ENCODE measurements at regions not wholly inside any gene's neighbourhood (a gene's known extent, or its start where the extent isn't known, plus 50 kb on each side); places are given as distances from the start of the nearest gene placed in this dataset.
A peak's percentile ranks its signal among the peaks of the same experiment; 100 is the strongest.

DNA sequence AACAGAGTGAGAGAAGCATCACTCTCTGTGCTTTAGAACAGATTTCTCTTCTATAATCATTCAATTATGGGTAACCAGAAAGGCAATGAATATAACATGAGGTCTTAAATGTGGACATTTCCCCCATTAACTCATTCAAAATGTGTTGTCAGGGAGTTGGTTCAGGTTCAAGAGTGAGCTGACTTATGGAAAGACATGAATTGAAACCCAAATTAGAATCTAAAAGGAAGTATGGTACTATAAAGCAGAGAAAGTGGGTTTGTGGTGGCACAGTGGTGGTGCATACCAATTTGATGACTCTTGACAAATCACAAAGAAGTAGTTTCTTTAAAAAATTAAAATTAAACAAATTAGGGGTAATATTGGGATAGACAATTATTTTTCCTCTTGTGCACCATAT, 114.6 kb upstream of the MEOX2 start:
- DNase-seq: no peak

DNA sequence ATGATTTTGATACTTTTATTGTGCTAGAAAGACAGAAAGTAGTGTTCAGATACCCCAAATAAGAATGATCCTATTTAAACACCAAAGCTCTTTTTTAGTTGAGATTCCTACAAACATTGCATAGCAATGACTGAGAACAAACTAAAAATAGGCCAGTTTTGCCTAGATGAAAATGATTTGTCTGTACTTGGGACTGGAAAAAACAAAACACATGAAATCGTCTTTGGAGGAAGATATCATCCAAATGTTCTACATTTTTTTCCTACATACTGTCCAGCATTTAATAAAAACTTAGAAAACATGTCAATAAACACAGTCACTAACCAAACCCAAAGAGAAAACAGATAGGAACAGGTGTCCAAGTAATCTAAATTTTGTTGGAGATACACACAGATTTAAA, 111.6 kb upstream of the MEOX2 start:
- no peak for DNase-seq

DNA sequence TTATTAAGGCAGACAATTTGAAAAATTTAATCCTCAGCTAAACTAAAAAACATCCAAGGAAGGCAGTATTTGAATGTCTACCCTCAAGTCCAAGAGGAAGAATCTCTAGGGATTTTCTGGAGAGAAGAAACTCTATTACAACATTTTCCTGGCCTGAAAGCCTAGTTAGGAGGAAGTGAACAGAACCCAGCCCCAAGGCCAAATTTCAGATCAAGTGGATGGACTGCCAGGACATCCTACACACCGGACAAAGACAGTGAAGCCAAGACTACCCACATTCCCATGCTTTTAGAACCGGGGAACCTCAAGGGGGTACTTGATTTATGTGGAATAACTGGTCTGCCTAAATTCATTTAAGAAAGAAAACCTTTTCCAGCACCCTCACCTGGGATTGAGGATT, 108.9 kb upstream of the MEOX2 start:
- DNase-seq: no peak

DNA sequence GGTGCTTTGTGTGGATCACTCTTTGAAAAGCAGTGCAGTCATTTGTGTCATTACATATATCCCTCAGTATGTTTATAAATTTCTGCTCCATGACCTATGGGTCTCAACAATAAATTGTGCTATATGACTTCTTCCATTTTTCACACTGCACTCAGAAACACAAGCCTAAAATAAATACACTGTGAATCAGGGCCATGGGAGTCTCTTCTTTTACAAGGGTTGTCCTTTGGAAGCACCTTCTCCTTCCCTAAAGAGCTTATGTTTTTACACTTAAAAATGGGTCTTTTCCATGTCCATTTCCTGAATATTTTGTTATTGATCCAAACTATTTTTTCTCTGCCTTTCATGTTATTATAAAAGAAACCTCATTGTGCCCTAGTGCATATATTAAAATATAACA, 108.3 kb upstream of the MEOX2 start:
- DNase-seq: no peak

DNA sequence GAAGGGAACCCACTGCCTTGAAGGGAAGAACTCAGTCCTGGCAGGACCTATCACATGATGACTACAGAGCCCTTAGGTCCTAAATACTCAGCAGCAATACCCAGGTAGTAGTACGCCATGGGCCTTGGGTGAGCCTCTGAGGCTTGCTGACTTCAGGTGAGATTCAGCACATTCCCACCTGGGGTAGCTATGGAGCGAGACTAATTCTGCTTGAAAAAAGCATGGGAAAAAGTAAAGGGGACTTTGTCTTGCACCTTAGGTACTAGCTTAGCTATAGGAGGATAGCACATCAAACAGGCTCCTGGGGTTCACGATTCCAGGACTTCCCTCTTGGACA, 98.2 kb upstream of the MEOX2 start:
- DNase-seq: no peak

DNA sequence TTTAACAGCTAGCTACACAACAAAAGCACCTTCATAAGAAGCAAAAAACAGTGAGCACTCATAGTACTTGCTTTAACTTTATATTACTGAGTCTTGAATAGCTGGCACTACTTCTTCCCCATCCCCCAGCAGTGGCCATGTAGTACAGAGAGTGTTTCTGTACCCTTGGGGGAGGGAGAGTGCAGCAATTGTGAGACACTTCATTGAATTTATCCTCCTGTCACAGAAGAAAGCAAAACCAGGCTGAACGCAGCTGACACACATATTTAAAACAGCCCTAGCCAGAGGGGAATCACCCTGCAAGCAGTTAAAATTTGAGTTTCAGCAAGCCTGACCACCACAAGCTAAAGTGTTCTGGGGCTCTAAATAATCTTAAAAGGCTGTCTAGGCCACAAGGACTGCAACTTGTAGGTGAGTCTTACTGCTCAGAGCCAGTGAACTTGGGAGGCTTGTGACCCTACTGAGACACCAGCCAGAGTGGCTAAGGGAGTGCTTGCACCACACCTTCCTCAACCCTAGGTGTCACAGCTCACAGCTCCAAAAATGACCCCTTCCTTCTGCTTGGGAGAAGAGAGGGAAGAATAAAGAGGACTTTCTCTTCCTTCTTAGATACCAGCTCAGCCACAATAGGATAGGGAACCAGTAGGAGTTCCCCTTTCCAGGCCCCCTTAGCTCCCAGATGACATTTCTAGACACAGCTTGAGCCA, 97.7 kb upstream of the MEOX2 start:
- no peak for DNase-seq

DNA sequence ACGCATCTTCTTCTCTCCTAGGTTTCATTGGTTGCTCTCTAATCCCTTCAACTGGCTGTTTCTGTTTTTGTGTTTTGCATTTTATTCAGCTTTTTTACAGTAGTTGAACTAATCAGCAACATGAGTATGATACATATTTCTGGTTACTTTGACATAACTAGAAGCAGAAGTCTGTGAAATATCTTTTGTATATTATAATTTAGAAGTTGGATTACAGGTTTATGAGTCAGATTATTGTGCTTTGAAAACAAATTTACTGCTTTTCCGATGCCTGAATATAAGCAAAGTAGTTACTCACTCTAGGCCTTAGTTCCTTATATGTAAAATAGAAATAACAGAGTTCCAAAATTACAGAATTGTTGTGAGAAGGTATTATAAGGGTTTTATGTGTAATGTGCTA, 96.2 kb upstream of the MEOX2 start:
- DNase-seq: no peak

DNA sequence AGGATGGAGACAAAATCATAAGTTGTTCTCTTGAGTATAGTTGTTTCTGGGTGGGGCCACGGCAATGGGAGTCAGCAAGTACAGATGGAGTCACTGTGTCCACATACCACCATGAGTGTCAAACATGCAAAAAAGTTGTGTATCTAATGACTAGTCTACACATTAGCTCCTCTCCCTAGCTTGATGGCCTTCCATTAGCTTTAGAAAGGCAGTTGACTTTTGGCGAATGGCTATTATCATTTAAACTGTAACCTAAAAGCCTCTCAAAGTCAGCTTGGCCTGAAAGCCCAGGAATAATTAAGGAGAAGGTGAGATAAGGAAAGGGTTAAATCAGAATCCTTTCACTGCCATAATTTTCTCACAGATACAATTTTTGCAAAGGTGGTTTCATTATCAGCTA, 95.5 kb upstream of the MEOX2 start:
- no peak for DNase-seq

DNA sequence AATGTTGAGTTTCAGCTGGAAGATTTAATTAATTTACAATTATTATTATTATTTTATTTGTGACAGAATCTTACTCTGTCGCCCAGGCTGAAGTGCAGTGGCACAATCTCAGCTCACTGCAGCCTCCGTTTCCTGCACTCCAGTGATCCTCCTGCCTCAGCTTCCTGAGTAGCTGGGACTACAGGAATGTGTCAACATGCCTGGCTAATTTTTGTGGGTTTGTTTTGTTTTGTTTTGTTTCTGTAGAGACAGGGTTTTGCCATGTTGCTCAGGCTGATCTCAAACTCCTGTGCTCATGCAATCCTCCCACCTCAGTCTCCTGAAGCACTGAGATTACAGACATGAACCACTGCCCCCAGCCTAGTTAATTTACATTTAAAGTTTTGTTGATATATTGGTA, 93.8 kb upstream of the MEOX2 start:
- DNase-seq: no peak

DNA sequence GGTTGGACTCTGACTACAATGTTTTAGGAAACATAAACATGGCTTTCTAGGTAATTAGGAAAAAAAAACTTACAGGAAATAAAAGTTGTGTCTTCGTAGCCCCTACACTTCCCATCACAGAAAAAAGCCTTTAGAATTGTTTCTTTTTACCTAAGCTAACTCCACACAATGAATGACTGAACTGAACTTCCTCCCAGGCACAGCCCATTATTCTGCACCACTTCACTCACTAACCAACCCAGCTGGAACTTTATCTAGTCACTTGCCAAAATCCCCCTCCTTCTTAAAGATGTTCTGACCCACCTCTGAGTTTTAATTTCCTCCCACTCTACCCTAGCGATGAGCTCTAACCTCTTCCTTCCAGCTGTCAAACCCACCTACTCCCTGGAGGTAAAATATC, 91.7 kb upstream of the MEOX2 start:
- DNase-seq: no peak

DNA sequence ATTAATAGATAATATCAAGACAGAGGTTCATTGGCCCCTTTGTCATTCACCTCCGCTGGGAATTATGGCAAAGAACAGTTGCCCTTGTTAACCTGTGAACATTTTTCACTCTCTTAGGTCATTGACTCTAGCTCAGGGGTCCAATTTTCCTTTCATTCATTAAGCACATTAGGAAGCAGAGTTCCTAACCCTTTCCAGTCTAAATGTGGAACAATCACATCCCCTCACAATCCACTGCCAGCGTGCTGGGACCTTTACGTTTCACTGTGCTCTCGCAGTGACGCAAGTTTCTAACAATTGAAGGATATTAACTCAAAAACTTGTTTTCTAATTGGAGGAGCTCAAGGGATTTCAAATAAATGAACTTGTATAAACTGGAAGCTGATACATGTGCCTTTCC, 79.3 kb upstream of the MEOX2 start:
- no peak for DNase-seq

DNA sequence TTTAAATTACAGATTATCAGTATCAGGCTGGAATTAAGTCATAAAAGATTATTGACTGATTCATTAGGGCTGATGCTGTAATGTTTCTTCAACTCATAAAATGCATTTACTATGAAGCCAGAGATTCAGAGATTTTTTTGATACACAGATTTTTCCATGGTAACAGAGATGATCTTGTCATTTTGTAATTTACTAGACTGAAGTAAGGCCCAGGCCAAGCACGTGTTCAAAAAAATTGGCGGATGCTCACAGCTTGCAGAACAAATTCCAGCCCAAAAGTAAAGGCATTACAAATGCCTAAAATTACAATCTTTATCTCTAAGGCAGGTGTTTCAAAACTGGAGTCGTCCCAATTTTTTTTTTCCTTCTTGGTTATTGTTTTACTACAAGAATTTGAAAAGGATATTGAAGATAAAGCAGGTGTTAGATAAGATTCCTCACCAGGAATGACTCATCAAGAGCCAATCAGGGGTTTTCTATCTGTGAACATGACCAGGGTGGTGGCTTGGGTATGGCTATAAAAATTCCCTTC, 78.4 kb upstream of the MEOX2 start:
- no peak for DNase-seq

DNA sequence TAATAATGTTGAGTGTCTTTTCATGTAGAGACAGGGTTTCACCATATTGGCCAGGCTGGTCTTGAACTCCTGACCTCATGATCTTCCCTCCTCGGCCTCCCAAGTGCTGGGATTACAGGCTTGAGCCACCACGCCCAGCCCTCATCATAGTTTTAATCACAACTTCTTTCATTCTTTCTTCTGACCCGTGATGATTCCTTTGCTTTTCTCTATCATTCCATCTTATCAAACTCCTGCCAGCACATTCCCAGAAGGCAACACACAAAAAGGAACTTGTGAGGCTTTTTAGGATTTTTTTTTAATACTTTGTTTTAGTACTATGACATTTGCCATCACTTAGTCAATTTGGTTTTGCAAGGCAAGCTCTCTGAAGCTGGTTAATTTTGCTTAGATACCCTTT, 77.5 kb upstream of the MEOX2 start:
- no peak for DNase-seq

DNA sequence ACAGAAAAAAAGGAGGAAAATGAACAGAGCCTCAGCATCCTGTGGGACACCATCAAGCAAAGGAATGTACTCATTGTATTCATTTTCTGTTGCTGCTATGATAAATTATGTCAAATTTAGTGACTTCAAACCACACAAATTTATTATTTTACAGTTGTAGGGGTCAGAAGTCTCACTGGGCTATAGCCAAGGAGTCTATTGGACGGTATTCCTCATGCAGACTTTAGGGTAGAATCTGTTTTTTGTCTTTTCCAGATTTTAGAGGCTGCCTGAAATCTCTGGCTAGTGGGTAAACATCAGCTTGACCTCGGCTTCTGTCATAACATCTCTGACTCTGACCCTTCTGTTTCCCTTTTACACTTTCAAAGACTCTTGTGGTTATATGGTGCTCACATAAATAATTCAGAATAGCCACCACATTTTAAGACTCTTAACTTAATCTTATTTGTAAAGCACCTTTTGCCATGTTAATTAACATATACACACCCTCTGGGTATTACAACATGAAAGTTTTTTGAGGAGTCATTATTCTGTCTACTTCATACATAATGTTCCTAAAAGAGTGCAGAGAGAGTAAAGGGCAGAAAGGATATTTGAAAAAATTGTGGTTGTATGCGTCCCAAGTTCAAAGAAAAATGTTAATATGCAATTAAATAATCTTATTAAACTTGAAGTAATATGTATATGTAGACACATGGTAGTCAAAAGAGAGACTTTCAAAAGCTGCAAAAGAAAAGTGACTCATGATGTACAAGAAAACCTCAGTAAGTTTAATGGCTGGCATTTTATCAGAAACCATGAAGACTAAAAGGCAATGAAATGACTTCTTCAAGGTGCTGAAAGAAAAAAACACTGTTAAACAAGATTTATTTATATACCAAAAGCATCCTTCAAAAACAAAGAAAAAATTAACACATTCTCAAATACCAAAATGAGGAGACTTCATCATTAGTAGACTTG, 70.8 kb upstream of the MEOX2 start:
- no peak for DNase-seq

DNA sequence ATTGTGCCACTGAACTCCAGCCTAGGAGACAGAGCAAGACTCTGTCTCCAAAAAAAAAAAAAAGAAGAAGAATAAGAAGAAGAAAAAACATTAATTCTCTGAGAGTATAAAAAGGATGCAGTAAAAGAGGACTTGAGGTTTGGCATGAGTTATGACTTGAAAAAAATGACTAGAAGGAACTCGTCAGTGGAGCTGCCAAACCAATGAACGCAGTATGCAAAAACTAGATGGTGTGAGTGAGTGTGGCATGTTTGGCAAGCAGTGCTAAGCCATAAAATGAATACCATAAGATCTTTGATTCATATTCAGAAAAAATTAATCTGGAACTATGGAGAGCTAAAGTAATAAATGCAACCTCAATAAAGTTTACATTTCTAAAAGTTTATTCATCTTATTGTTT, 68.6 kb upstream of the MEOX2 start:
- DNase-seq: no peak

DNA sequence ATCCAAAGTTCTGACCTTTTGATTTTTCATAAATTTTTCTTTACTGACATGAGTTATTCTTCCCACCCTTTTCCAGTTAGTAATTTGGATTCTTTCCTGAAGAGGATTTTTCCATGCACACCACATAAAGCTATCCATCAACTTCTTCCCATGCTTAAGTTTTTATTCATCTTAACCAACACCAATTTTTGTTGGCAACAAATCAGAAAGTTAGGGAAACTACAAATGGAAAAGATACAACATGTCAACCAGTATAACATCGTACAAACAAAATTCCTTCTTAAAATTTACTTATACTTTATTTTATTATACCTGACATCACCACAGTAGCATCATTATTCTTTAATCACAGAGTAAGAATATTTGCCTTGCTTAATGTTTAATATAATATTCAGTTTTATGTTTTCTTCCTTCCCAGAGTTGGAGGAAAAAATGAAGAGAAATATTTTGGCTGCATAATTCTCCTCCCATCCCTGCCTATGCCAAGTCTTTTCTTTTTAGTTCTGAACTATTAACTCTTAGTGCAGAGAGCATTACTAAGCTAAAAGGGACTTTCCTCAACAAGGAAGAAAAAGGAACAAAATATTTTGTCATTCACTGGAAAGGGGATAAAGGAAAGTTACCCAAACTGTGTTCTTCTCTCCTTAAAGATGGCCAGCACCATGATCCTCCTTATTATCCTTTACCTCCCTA, 67.5 kb upstream of the MEOX2 start:
- no peak for DNase-seq

DNA sequence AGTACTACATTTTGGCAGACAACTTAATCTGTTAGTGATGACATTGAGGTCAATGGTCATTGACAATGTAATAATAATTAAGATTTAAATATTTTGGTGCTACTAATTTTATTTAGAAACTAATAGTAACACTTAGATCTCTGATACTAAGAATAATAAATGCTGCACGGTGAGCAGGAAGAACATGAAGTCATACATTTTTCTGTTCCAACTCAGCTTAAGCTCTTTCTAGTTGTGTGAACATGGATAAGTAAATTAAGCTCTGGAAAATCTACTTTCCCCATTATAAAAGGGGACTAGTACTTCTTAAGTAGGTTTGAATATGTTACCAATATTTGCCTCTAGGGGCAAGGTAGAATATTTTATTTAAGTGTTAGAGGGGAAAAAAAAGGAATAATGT, 65.9 kb upstream of the MEOX2 start:
- no peak for DNase-seq

DNA sequence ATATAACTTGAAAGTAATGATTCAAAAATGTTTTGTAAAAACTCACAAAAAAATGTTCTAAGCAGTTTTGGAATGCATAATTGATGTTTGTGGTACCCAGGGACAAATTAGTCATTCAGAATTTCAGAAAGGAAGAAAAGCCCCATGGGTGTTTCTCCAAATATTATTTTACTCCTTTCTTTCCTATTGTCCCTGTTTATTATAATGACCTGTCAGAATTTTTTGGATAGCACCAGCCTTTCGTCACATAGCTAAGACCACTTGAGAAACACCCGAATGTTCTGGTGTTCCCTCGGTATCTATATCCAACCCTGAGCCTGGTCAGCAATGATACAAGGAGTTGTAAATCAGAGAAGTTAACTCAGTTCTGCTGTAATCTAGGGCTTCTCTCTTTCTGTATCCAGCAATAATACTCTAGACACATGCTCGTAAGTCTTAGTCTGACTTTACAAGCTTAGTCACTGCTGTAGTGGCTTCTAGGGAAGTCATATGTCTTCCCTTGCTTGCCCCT, 64.8 kb upstream of the MEOX2 start:
- no peak for DNase-seq

DNA sequence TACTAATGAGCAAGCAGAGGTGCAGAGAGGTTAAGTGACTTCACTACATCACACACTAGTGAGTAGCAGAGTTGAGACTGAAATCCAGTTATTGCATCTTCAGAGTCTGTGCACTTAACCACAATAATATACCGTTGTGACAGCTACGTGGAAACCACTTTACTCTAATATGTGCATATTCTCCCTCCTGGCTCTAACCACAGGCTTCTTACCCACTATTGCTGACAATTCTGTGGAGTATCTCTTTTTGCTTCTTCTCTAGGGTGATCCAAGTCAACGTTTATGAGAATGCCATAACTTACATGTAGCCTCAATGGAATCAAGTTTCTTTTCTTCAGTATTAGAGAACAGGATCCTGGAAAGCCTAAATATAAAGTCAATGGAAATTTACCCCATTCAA, 64.2 kb upstream of the MEOX2 start:
- DNase-seq: no peak

DNA sequence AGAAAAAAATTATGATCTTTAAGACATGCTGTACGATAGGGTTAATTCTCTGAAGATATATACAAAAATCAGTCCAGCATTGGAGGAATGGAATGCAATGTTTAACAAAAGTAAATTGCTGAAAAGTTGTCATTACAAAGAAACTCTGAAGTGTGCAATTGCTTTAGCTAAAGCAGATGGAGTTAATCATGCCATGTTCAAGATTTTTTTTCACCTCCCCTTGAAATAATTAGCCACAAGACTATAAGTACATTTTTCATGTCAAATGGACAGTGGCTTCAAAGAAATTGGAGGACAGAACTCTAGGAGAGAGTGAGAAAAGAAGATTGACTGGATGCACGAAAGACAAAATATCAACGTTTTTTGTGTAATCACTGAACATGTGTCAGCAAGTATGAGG, 63.1 kb upstream of the MEOX2 start:
- no peak for DNase-seq

DNA sequence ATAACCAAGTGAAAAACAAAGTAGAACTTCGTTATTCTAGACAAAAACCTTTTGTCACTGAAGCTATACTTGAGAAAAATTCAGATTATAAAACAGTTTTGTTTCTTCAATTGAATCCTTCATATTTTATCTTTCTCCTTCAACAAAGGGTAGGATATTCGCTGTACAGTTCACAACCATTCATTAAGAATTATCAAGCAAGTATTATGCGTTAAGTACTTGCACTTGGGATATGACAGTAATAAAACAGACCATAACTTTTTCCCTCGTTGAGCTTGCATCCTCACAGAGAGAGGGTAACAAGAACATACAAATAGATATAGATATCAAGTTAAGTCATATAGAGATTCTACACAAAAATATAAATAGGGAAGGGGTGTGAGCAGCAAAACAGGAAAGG, 61.2 kb upstream of the MEOX2 start:
- DNase-seq: no peak

DNA sequence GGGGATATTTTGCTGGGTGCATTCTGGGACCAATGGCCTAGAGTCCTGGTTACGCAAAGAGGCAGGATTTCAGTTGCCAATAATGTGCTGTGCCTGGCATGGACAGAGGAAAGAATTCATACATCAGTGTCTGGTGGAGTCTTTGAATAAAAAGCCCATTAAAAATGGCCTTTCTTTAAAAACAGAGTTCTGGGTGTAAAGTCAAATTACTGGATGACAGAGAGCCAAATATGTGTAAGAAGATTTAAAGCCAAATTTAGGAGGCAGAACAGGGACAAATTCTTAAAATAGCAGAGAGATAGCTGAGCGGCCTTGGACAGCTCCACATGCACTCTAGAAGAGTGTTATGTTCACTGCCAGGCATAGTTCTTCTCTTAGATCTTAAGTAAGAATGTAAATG, 60.8 kb upstream of the MEOX2 start:
- DNase-seq: peak in 1 of 2 experiments; percentile 60

DNA sequence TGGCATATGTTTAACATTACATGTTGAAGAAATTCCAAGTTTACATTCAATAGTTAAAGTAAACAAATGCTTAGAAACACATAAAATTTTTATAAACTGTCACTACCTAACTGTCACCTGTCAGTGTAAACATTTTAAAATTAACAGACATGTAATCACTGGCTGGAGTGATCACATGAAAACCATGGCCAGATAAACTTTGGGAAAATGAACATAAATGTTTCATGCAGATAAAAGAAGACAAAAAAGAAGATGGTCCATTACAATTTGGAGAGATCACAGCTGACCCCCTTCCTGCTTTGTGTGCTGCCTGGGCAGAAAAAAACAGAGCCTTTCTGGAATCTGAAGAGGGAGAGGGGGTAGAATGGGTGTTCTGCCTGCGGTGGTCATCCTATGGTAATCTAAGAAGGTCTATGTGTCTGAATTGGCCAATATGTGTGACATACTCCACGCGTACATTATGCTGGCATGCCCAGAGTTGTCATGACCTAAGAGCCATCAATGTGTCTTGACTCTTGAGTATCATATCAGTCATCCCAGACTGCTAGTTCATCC, 57.5 kb upstream of the MEOX2 start:
- no peak for DNase-seq

Measured in NCI-H446 (cell line).